Suppressor macrophage (primary cell): ENCODE measurements at regions not wholly inside any gene's neighbourhood (a gene's known extent, or its start where the extent isn't known, plus 50 kb on each side); places are given as distances from the start of the nearest gene placed in this dataset.

Experiments
- DNase-seq, 4 experiments: peaks; one replicate each; pipeline ENCODE4 v3.0.0-alpha.2; 2020 to 2022

GRCh38 chr6:21426841-21427490 lies 166.6 kb upstream of the SOX4 start:
- no peak for DNase-seq

DNA sequence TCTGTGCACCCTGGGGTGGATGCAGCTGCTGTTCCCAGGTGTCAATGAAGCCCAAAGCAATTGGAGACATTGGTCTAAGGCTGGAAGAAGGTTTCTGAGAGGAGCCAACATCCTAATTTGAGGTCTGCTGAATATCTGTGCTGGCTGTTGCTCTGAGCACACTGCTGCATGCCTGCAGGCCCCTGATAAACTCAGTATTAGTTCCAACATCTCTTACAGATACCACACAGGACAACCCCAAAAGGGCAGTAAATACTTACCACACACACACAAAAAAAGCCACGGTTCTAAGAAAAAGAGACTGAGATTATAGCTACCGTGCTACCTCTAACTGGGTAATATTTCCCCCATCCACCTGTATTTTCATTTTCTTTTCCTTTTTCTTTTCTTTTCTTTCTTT lies 164.3 kb upstream of the SOX4 start:
- no peak for DNase-seq

DNA sequence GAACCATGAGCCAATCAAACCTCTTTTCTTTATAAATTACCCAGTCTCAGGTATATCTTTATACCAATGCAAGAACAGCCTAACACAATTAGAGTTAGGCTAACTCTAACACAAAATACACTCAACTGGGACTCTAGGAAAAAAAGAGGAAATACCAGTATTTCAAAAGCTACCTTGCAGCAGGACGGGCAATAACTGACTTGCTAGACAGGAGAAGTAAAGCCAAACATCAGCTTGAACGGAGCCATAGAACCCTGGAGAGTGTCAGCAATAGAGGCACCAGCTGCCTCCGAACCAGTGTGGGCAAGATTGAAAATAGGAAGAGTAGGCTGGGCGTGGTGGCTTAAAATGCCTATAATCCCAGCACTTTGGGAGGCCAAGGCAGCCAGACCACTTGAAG lies 162.0 kb upstream of the SOX4 start:
- peak in 3 of 4 experiments; percentile 23 to 45 (median 29) for DNase-seq

DNA sequence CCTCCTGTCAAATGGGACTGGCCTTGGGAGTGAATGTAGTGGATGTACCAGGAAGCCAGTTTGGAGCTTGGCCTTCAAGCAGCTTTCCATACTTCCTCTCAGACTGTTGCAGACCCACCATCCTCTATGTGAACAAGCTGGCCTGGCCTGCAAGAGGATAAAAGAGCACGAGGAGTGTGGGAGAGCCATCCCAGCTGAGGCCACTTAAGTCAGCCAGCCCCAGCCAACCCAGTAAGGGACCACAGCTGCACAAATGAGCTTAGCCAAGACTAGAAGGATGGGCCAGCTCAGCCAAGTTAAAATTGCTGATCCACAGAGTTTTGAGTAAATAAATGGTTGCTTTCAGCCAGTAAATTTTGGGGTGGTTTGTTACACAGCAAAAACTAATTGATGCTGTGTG lies 156.9 kb upstream of the SOX4 start:
- no peak for DNase-seq

GRCh38 chr6:21437581-21437980 lies 156.0 kb upstream of the SOX4 start:
- no peak for DNase-seq

GRCh38 chr6:21438237-21438985 lies 155.1 kb upstream of the SOX4 start:
- DNase-seq, result peak; percentile 41 to 72 (median 57)

DNA sequence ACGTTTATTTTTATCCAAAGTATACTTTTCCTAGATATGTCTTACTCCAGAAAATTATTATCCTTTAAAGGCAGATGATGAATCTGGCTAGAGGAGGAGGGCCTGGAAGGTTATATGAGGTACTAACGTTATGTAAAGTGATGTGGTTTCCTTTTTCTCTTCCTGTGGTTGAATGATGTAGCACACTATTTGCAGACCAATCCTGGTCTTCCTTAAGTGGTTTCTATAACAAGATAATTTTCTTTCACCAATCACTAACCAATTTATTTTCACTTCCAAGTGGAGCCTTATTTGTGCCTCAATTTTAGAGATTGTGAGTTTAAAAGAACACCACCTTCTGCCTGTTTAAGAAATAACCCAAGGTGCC lies 154.6 kb upstream of the SOX4 start:
- peak in 2 of 4 experiments; percentile 31 to 39 for DNase-seq

DNA sequence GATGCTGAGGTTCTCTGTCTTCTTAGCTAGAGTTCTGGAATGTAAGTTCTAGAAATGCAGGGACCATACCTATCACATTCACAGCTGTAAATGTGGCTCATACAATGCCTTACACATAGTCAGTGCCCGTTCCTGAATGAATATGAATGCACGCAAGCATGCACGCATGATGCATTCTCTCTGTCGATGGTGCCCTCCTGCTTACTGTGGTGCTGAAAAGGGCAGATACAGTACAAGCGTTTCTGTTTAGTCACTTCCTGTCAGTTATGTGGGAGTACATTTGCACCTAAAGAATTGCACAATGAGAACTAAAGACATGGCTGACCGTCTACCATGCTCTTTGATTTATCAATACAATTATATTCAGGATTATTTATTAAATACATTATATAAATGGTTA lies 152.2 kb upstream of the SOX4 start:
- DNase-seq, result peak; percentile 10 to 47 (median 28)

DNA sequence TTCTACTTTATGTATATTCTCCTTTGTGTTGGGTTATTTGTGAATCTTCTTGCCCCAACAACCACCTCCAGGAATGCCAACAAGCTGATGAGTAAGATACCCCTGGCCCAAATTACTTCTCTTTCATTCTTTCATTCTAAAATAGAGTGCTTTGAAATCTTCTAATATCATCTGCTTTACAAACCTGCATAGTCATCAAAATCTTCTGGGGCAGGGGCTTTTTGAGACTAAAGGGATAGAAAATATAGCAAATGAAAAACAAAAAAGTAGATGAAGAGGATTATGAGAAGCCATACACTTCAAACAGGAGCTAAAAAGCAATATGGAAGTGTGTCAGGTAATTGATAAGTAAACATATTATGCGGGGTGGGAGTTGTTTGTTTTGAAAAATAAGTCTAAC lies 150.7 kb upstream of the SOX4 start:
- no peak for DNase-seq

- no peak for DNase-seq
Measured at GRCh38 chr6:21444711-21445260, 148.8 kb upstream of the SOX4 start.

DNA sequence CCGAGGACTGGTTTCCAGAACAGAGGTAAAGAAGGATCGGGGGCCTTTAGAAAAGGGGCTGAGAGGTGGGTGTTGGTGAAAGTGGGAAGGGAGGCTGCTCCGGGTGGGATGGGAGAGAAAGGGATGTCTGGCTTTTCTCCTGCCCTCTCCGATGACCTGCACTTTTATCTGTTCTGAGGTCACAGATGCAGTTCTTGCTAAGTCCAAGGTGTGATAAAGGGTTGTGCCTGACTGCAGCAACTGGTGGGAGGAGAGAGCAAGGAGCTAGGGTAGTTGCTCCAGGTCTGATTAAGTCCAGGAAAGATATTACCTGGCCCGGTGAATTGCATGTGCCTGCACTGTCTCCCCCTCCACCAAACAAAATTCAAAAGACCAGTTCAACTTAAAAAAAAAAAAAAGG lies 145.6 kb upstream of the SOX4 start:
- DNase-seq, result no peak

GRCh38 chr6:21448485-21449109 lies 145.0 kb upstream of the SOX4 start:
- DNase-seq, result no peak

DNA sequence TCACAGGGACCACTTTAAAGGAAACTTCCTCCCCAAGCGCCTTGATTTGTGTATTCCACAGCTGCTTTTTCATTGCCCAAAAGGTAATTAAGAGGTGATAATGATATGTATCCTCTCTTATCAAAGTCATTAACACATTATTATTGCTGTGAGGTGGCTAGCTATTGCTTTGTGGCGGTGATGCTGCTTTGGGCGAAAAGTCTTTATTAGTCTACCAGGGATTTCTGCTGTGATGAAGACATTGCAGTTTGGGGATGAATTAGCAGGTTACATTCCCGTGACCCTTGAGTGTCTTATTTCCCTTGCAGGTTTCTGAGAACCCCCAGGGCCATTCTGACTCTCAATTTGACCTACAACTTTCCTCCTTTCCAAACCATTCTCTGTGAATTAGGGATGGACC lies 143.4 kb upstream of the SOX4 start:
- no peak for DNase-seq

DNA sequence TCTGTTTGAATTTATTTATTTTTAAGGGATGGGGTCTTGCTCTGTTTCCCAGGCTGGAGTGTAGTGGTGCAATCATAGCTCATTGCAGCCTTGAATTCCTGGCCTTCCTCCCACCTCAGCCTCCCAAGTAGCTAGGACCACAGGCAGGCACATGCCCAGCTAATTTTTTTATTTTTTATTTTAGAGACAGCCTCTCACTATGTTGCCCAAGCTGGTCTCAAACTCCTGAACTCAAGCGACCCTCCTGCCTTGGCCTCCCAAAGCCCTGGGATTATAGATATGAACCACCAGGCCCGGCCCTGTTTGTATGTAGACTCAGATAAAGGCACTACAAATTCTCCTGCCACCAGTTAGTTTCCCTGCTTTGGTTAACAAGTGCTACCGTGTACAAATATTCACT lies 142.9 kb upstream of the SOX4 start:
- no peak for DNase-seq

- no peak for DNase-seq
Measured at GRCh38 chr6:21451546-21452013, 142.0 kb upstream of the SOX4 start.

DNA sequence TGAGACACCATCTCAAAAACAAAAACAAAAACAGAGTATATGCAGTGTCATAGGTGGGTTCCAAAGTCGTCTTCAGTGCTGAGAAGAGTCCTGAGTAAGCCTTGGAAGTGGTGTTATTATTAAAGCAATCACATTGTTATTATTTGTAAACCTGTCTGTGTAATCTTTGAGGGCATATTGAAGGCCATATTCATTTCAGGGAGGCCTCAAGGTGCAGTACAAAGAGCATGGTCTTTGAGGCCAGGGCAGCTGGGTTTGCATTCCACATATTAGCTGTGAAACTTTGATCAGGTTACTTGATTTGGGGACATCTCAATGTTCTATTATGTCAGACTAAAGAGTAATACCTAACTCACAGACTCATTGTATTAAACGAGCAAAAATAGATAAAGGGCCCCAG lies 139.3 kb upstream of the SOX4 start:
- DNase-seq, result no peak

DNA sequence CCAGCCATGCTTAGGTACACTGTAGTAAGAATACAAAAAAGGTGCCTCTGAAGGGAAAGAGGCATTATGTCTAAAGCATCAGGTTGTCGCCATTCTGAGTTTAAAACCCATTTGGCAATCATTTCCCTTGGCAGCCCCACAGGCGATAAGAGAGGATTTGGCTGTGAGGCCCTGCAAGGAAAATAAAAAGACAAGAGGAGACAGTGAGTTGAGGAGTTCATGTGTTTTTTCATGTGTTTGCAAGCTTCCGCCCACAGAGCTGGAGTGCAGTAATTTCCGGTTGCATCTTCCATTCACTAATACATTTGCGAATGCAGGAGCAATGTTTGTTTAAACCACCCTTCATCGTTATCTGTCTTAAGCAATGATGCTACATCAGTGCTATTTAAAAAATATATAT lies 138.5 kb upstream of the SOX4 start:
- DNase-seq, result no peak

GRCh38 chr6:21457647-21458046 lies 135.9 kb upstream of the SOX4 start:
- no peak for DNase-seq

DNA sequence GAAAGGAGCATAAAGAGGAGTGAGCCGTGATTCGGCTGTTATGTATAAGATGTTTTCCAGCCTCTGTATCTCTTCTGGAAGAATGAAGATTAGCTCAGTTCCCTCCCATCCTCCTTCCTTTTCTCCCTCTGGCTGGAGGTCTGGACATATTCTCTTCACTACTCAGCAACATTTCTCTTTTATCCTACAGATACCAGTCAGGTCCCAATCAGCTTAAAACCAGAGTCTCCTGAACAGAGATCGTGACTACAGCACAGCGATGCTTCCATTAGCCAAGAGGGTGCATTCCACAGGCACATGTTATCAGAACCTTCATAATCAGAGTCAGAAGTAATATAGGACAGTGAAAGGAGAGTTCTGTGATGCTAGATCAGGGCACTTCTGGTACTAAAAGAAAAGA lies 133.9 kb upstream of the SOX4 start:
- no peak for DNase-seq

GRCh38 chr6:21461844-21462518 lies 131.6 kb upstream of the SOX4 start:
- no peak for DNase-seq

- DNase-seq, result no peak
Measured at GRCh38 chr6:21462519-21462852, 131.1 kb upstream of the SOX4 start.

- no peak for DNase-seq
Measured at GRCh38 chr6:21467091-21467490, 126.5 kb upstream of the SOX4 start.

DNA sequence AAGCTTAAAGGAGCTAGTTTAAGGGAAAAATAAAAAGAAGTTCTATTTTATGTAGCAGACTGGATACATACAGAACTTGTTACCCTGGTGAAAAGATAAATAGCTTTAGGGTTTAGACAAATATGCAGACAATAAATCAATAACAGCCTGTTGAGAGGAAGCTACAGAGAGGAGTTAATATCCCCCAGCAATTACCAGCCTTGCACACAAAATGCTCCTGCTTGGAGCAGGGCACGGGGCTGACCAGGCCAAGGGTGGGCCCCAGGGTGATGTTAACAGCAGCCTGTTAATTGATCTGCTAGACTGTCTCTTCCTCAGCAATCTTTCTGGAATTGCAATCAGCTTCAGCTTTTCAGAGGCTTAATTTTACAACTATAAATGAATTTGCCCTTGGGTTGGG lies 125.1 kb upstream of the SOX4 start:
- DNase-seq, result no peak
